Neural cell (in vitro differentiated cells): ENCODE measurements at regions not wholly inside any gene's neighbourhood (a gene's known extent, or its start where the extent isn't known, plus 50 kb on each side); places are given as distances from the start of the nearest gene placed in this dataset.

Experiments
- H2AFZ ChIP-seq: fragments of 200-600, 300-800 bp; sonication (generic), shearing (Covaris generic); 2 replicates; pipeline ENCODE4 v1.6.0; 2014; ENCODE audit warnings: low read depth, mild to moderate bottlenecking, antibody characterized with exemption, low read length, moderate library complexity
- H3F3A ChIP-seq: fragments of 200-600 bp; shearing (Covaris generic); 2 replicates; pipeline ENCODE4 v1.6.1; 2016; ENCODE audit warnings: mild to moderate bottlenecking, moderate library complexity, mixed read lengths, antibody characterized with exemption, low read length; ENCODE audit not compliant: insufficient read depth, poor library complexity, severe bottlenecking
- H3K27ac ChIP-seq: fragments of 200-600, 300-800 bp; sonication (generic), shearing (Covaris generic); 2 replicates; pipeline ENCODE4 v1.5.1; 2014; ENCODE audit warnings: mild to moderate bottlenecking, low read length, moderate library complexity
- H3K27me3 ChIP-seq: fragments of 300-800, 200-600 bp; sonication (generic), shearing (Covaris generic); 2 replicates; pipeline ENCODE4 v1.6.0; 2014; ENCODE audit warnings: mild to moderate bottlenecking, low read depth, low read length, moderate library complexity; ENCODE audit not compliant: insufficient read depth
- H3K36me3 ChIP-seq: fragments of 300-800, 200-600 bp; sonication (generic), shearing (Covaris generic); 2 replicates; pipeline ENCODE4 v1.5.1; 2014; ENCODE audit warnings: mild to moderate bottlenecking, antibody characterized with exemption, low read length, moderate library complexity; ENCODE audit not compliant: insufficient read depth
- H3K4me2 ChIP-seq: fragments of 300-800, 200-600 bp; sonication (generic), shearing (Covaris generic); 2 replicates; pipeline ENCODE4 v1.6.0; 2014; ENCODE audit warnings: mild to moderate bottlenecking, low read length
- H3K4me3 ChIP-seq: fragments of 300-800, 200-600 bp; sonication (generic), shearing (Covaris generic); 2 replicates; pipeline ENCODE4 v1.5.1; 2014; ENCODE audit warnings: mild to moderate bottlenecking, low read length, moderate library complexity
- H3K79me2 ChIP-seq: fragments of 200-600 bp; shearing (Covaris generic); replicated peaks from 2 replicates; pipeline ENCODE4 v1.6.0; 2014; ENCODE audit warnings: mild to moderate bottlenecking, low read length, moderate library complexity; ENCODE audit not compliant: insufficient read depth
- H3K9ac ChIP-seq: fragments of 300-800, 200-600 bp; sonication (generic), shearing (Covaris generic); 2 replicates; pipeline ENCODE4 v1.6.1; 2016; ENCODE audit warnings: mild to moderate bottlenecking, low read length, mixed read lengths
- H3K9me2 ChIP-seq: fragments of 200-600 bp; shearing (Covaris generic); 2 replicates; pipeline ENCODE4 v1.6.1; 2016; ENCODE audit warnings: mild to moderate bottlenecking, low read length, mixed read lengths; ENCODE audit not compliant: insufficient read depth
- H3K9me3 ChIP-seq: fragments of 200-600, 300-800 bp; sonication (generic), shearing (Covaris generic); 2 replicates; pipeline ENCODE4 v1.6.1; 2016; ENCODE audit warnings: mild to moderate bottlenecking, mixed run types, low read length, moderate library complexity, mixed read lengths
- H4K20me1 ChIP-seq: fragments of 200-600 bp; shearing (Covaris generic); 2 replicates; pipeline ENCODE4 v1.6.1; 2016; ENCODE audit warnings: mild to moderate bottlenecking, mixed run types; ENCODE audit not compliant: insufficient read depth
- EP300 ChIP-seq: fragments of 450-650 bp; conservative IDR thresholded peaks from 2 replicates; pipeline ENCODE4 v1.6.1; 2014; ENCODE audit warnings: antibody characterized with exemption, mild to moderate bottlenecking, moderate library complexity; ENCODE audit not compliant: poor library complexity, severe bottlenecking
- EZH2 ChIP-seq: fragments of 200-600, 300-800 bp; shearing (Covaris generic), sonication (generic); IDR thresholded peaks from 2 replicates; pipeline ENCODE4 v1.6.1; 2014; ENCODE audit warnings: antibody characterized with exemption, low read length, borderline replicate concordance, mild to moderate bottlenecking; ENCODE audit not compliant: insufficient read depth, poor library complexity, severe bottlenecking
- MXI1 ChIP-seq: fragments of 450-650 bp; conservative IDR thresholded peaks from 2 replicates; pipeline ENCODE4 v1.6.1; 2014; ENCODE audit warnings: antibody characterized with exemption, mild to moderate bottlenecking; ENCODE audit not compliant: poor library complexity, severe bottlenecking
- POLR2AphosphoS5 ChIP-seq: IDR thresholded peaks from 2 replicates; pipeline ENCODE4 v1.6.1; 2012
- RAD21 ChIP-seq: fragments of 450-650 bp; conservative IDR thresholded peaks from 2 replicates; pipeline ENCODE4 v1.6.1; 2014; ENCODE audit warnings: antibody characterized with exemption, mild to moderate bottlenecking, moderate library complexity
- SMC3 ChIP-seq: fragments of 450-650 bp; conservative IDR thresholded peaks from 2 replicates; pipeline ENCODE4 v1.6.1; 2014; ENCODE audit warnings: antibody characterized with exemption, mild to moderate bottlenecking, moderate library complexity; ENCODE audit not compliant: poor library complexity
- TAF1 ChIP-seq: IDR thresholded peaks from 2 replicates; pipeline ENCODE4 v1.6.1; 2012; ENCODE audit warnings: low read depth
- TF ChIP-seq, protein P1 (sequence below): IDR thresholded peaks from 2 replicates; pipeline ENCODE4 v1.6.1; 2012; ENCODE audit warnings: borderline replicate concordance
- TF ChIP-seq, protein P2 (sequence below): fragments of 450-650 bp; IDR thresholded peaks from 2 replicates; pipeline ENCODE4 v1.5.1; 2014; ENCODE audit warnings: antibody characterized with exemption, mild to moderate bottlenecking, moderate library complexity; ENCODE audit not compliant: poor library complexity, severe bottlenecking

- Histone ChIP-seq H3K9me2 (no peaks in the 10 kb centered on the region), H3K9ac (no peak overlapping the region), H3K4me3 (no peak overlapping the region), H3K9me3 (no peaks in the 10 kb centered on the region), H3K27ac (no peak overlapping the region), H3K36me3 (no peaks in the 10 kb centered on the region), H2AFZ (no peak overlapping the region), H4K20me1 (no peaks in the 10 kb centered on the region), H3K27me3 (no peaks in the 10 kb centered on the region), H3F3A (no peaks in the 10 kb centered on the region), H3K79me2 (no peaks in the 10 kb centered on the region), H3K4me2 (no peak overlapping the region)
- TF ChIP-seq POLR2AphosphoS5 (no peak), EZH2 (no peak), MXI1 (no peak), EP300 (no peak), TAF1 (no peak), SMC3 (no peak), RAD21 (no peak)
- TF ChIP-seq, protein P1, sequence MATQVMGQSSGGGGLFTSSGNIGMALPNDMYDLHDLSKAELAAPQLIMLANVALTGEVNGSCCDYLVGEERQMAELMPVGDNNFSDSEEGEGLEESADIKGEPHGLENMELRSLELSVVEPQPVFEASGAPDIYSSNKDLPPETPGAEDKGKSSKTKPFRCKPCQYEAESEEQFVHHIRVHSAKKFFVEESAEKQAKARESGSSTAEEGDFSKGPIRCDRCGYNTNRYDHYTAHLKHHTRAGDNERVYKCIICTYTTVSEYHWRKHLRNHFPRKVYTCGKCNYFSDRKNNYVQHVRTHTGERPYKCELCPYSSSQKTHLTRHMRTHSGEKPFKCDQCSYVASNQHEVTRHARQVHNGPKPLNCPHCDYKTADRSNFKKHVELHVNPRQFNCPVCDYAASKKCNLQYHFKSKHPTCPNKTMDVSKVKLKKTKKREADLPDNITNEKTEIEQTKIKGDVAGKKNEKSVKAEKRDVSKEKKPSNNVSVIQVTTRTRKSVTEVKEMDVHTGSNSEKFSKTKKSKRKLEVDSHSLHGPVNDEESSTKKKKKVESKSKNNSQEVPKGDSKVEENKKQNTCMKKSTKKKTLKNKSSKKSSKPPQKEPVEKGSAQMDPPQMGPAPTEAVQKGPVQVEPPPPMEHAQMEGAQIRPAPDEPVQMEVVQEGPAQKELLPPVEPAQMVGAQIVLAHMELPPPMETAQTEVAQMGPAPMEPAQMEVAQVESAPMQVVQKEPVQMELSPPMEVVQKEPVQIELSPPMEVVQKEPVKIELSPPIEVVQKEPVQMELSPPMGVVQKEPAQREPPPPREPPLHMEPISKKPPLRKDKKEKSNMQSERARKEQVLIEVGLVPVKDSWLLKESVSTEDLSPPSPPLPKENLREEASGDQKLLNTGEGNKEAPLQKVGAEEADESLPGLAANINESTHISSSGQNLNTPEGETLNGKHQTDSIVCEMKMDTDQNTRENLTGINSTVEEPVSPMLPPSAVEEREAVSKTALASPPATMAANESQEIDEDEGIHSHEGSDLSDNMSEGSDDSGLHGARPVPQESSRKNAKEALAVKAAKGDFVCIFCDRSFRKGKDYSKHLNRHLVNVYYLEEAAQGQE: no peak
- TF ChIP-seq, protein P2, sequence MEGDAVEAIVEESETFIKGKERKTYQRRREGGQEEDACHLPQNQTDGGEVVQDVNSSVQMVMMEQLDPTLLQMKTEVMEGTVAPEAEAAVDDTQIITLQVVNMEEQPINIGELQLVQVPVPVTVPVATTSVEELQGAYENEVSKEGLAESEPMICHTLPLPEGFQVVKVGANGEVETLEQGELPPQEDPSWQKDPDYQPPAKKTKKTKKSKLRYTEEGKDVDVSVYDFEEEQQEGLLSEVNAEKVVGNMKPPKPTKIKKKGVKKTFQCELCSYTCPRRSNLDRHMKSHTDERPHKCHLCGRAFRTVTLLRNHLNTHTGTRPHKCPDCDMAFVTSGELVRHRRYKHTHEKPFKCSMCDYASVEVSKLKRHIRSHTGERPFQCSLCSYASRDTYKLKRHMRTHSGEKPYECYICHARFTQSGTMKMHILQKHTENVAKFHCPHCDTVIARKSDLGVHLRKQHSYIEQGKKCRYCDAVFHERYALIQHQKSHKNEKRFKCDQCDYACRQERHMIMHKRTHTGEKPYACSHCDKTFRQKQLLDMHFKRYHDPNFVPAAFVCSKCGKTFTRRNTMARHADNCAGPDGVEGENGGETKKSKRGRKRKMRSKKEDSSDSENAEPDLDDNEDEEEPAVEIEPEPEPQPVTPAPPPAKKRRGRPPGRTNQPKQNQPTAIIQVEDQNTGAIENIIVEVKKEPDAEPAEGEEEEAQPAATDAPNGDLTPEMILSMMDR: no peak
Measured at GRCh38 chr6:134432036-134432435, 114.1 kb upstream of the SGK1 start.

DNA sequence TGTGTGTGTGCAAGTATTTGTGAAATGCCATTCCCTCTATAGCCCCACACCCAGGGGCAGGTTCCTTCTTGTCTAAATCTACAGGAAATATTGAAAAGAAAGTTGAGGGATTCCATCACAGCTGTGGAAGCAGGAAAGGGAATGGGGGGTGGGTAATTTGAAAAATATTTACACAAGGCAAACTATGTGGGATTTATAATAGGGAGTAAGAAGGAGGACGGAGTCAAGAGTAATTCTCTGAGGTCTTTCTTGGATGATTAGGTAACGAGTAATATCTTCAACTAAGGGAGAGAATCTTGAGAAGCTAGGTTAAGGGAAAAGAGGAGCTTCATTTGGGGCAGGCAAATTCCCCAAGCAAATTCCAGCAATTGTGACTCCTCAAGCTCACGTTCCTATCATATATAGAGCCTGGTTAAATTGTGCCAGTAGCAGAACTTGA lies 113.5 kb upstream of the SGK1 start:
- no peak overlapping the region for H3K4me3 ChIP-seq
- TF ChIP-seq EP300: no peak
- TF ChIP-seq, protein P1: no peak
- TF ChIP-seq MXI1: no peak
- no peak for TF ChIP-seq RAD21
- no peak for TF ChIP-seq SMC3
- TF ChIP-seq, protein P2: no peak
- no peak for TF ChIP-seq TAF1
- no peak for TF ChIP-seq EZH2
- no peak for TF ChIP-seq POLR2AphosphoS5
- H3K27me3 ChIP-seq: no peaks in the 10 kb centered on the region
- H3K4me2 ChIP-seq: no peak overlapping the region
- no peaks in the 10 kb centered on the region for H3K79me2 ChIP-seq
- H3K36me3 ChIP-seq: no peaks in the 10 kb centered on the region
- H3F3A ChIP-seq: no peaks in the 10 kb centered on the region
- no peak overlapping the region for H2AFZ ChIP-seq
- no peaks in the 10 kb centered on the region for H3K9me3 ChIP-seq
- H3K9me2 ChIP-seq: no peaks in the 10 kb centered on the region
- no peak overlapping the region for H3K9ac ChIP-seq
- no peak overlapping the region for H3K27ac ChIP-seq
- H4K20me1 ChIP-seq: no peaks in the 10 kb centered on the region
